HL-60 (cell line): ENCODE measurements at regions not wholly inside any gene's neighbourhood (a gene's known extent, or its start where the extent isn't known, plus 50 kb on each side); places are given as distances from the start of the nearest gene placed in this dataset.

Experiments used
- DNase-seq, 2 experiments: peaks; one replicate each; pipeline ENCODE4 v3.0.0-alpha.2; 2010 to 2020; ENCODE audit warnings: low read depth in 1 of 2, low spot score in 1 of 2
- H3K27ac ChIP-seq: fragments of 250-450 bp; sonication (Bioruptor Pico); replicated peaks from 2 replicates; pipeline ENCODE4 v1.5.1; 2020; ENCODE audit warnings: mild to moderate bottlenecking, moderate library complexity
- H3K27me3 ChIP-seq: fragments of 250-450 bp; sonication (Bioruptor Pico); 2 replicates; pipeline ENCODE4 v1.5.1; 2021; ENCODE audit warnings: mild to moderate bottlenecking, moderate library complexity; ENCODE audit not compliant: insufficient read depth, poor library complexity, severe bottlenecking
- H3K4me3 ChIP-seq: replicated peaks from 2 replicates; pipeline ENCODE4 v1.5.1; 2011; ENCODE audit warnings: mild to moderate bottlenecking, control low read depth, low read length; ENCODE audit not compliant: insufficient read depth
- GABPA ChIP-seq: IDR thresholded peaks from 2 replicates; pipeline ENCODE4 v1.6.1; 2012; ENCODE audit warnings: low read depth
- POLR2AphosphoS5 ChIP-seq: IDR thresholded peaks from 2 replicates; pipeline ENCODE4 v1.6.1; 2012; ENCODE audit warnings: low read depth
- REST ChIP-seq: IDR thresholded peaks from 2 replicates; pipeline ENCODE4 v1.6.1; 2012; ENCODE audit warnings: low read depth; ENCODE audit not compliant: insufficient replicate concordance
- SPI1 ChIP-seq: IDR thresholded peaks from 2 replicates; pipeline ENCODE4 v1.6.1; 2012; ENCODE audit warnings: low read depth, mild to moderate bottlenecking, borderline replicate concordance
- TF ChIP-seq, protein P1 (sequence below): IDR thresholded peaks from one replicate; pipeline ENCODE4 v1.5.1; 2011; ENCODE audit warnings: low read length, control low read depth, inconsistent platforms; ENCODE audit not compliant: insufficient read depth

GRCh38 chr6:41446907-41447545, 99.2 kb upstream of the FOXP4 start:
- H3K27ac ChIP-seq = no peak overlapping the region
- H3K4me3 ChIP-seq = no peak overlapping the region
- no peak for DNase-seq
- TF ChIP-seq REST (no peak), SPI1 (no peak), GABPA (no peak), POLR2AphosphoS5 (no peak)
- TF ChIP-seq, protein P1, sequence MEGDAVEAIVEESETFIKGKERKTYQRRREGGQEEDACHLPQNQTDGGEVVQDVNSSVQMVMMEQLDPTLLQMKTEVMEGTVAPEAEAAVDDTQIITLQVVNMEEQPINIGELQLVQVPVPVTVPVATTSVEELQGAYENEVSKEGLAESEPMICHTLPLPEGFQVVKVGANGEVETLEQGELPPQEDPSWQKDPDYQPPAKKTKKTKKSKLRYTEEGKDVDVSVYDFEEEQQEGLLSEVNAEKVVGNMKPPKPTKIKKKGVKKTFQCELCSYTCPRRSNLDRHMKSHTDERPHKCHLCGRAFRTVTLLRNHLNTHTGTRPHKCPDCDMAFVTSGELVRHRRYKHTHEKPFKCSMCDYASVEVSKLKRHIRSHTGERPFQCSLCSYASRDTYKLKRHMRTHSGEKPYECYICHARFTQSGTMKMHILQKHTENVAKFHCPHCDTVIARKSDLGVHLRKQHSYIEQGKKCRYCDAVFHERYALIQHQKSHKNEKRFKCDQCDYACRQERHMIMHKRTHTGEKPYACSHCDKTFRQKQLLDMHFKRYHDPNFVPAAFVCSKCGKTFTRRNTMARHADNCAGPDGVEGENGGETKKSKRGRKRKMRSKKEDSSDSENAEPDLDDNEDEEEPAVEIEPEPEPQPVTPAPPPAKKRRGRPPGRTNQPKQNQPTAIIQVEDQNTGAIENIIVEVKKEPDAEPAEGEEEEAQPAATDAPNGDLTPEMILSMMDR = no peak
- peaks cover 5% of the 10 kb centered on the region for H3K27me3 ChIP-seq

DNA sequence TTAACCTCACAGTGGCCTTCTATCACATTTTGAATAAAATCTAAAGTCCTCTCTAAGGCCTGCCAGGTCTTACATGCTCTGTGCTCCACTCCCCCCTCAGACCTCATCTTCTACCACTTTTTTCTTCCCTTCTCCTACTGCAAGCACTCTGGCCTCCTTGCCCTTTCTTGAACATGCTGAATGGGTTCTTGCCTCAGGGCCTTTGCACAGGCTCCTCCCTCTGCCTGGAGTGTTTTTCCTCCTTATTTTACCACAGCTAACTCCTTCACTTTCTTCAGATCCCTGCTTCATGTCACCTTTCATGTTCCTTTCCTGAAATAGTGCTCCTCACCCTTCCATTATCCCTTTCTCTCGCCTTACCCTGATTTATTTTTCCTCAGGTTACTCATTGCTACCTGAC, 97.9 kb upstream of the FOXP4 start:
- Histone ChIP-seq H3K27ac (no peak overlapping the region), H3K4me3 (no peak overlapping the region), H3K27me3 (peaks cover 3% of the 10 kb centered on the region)
- TF ChIP-seq, protein P1 = no peak
- TF ChIP-seq REST = no peak
- no peak for TF ChIP-seq GABPA
- TF ChIP-seq POLR2AphosphoS5 = no peak
- no peak for TF ChIP-seq SPI1
- DNase-seq = no peak

DNA sequence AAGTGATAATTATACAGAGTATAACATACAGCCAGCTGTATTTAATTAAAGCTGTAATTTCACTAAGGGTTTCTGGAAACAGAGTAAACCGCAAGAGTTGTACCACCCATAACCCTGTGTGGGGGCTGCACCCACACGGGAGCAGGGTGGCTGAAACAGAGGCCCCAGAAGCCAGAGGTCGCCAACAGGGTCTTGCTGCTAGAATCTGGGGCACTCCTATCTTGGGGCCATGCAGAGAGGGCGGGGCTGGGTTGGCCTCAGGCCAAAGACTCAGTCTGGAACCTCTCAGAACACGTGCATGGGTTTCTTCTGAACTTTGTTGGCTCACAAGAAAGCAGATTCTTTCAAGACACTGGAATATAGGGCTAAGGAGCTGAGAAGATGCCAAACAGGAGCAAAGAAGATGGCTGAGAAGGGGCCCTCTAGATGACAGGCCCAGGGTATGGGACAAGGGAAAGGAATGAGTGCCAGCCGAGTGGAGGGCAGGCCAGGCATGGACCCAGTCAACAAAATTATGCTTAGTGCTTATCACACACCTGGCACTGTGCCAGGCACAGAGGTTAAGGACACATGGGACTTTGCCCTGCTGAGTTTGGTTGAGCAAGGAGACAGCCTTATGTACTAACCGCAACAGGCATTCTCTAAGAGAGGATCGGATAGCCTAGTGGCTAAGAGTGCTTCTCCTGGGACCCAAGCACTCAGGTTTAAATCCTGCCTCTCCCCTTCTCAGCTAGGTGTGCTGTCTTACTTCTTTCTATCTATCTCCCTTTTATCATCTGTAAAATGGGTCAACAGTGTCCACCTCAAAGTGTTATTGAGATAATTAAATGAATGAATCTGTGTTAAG, 96.6 kb upstream of the FOXP4 start:
- TF ChIP-seq REST (no peak), SPI1 (no peak)
- H3K4me3 ChIP-seq = no peak overlapping the region
- H3K27ac ChIP-seq = no peak overlapping the region
- no peaks in the 10 kb centered on the region for H3K27me3 ChIP-seq
- no peak for DNase-seq
